T47D (cell line): ENCODE measurements at regions not wholly inside any gene's neighbourhood (a gene's known extent, or its start where the extent isn't known, plus 50 kb on each side); places are given as distances from the start of the nearest gene placed in this dataset.
"Not testable (repeated sequence)": the region's sequence is repeated elsewhere in the genome, so short reads cannot be mapped to it uniquely, and the experiment has no call there.

Experiments
- DNase-seq, 2 experiments: peaks; one replicate each; pipeline versions ENCODE4 v3.0.0 to v3.0.0-alpha.2; 2011 to 2012; ENCODE audit warnings: low read depth in 1 of 2, low spot score in 1 of 2
- JUND ChIP-seq: IDR thresholded peaks from 2 replicates; pipeline ENCODE4 v1.6.1; 2012; ENCODE audit warnings: low read depth
- in situ Hi-C: cut with HindIII; loops from 2 replicates; pipeline ENCODE4 v1.10.0; 2016; ENCODE audit warnings: low sequenced_read_pairs, low pct_unique_long_range_greater_than_20kb

DNA sequence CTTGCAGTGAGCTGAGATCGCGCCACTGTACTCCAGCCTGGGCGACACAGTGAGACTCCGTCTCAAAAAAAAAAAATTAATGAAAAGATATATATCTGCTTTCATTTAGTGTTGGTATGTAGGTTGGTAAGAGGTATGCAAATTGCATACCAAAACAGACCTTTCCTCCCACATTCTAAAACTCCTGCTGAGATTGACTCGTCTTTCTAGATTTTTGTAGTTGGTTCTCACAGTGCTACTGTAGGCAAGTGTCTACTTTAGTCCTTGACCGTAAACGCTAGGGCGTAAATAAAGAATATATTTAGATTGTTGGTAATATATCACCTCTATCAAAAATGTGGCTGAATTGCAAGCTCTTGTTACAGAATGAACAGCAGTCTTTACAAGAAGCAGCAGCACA is 445.9 kb downstream of the CHSY3 start:
- DNase-seq: peak in 1 of 2 experiments; percentile 31
- TF ChIP-seq JUND: no peak
- in situ Hi-C loops: no loop called here

DNA sequence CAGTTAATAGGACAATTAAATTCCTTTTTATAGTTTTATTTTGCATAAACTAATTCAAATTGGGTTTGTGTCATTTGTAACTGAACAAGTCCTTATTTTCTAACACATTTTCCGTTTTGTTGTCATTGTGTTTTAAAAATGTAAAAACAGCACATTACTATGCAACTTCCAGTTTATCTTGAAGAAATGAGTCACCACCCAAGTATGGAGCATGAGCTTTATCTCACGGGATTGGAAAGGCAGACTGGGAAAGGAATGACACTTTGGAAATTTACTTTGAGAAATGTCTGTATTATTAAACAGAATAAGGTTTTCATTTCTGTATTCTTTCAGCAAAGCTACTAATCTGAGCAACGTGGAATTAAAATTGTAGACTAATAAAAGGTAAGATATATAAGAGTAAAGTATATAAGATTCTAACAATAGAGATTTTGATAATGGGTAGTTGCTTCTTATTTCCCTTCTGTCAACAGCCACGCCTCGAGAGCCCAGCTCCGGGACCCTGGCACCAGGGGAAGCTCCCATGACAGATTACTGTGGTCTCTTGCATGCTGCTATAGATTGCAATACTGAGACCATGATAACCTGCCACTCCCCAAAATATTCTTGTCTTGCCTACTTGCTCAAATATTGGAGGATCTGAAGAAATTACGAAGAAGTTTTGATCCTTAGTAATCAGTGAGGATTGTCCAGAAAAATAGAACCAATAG is 433.1 kb downstream of the CHSY3 start:
- DNase-seq: no peak
- no peak for TF ChIP-seq JUND
- in situ Hi-C loops: no loop called here

DNA sequence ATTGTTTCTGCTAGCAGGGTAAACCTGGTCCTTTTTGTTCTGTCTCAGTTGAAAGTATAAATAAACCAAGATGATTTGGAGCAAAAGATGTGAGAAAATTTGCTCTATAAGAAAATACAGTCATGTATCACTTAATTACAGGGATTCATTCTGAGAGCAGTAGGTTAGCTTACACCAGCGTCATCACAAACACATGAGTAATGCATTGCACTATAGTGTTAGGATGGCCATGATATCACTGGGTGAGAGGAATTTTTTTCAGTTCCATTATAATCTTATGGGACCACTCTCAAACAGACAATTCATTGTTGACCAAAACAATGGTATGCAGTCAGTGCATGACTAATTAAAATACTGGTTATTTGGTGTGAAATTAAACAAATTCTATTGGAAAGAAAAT is 430.9 kb downstream of the CHSY3 start:
- TF ChIP-seq JUND: no peak
- no peak for DNase-seq
- in situ Hi-C loops: no loop called here

DNA sequence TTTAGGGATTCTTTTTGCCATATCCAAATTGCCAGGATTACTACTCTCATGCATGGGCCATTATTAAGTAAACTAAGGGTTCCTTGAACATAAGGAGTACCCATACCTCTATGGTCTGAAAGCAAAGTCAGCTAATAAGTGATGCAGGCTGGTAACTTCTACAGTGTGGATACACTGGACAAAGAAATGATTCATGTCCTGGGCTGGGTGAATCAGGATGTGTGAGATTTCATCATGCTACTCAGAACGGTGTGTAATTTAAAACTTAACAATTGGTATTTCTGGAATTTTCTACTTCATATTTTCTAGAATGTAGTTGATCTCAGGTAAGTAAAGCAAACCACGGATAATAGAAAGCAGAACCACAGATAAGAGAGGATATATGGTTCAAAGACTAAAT is 428.8 kb downstream of the CHSY3 start:
- in situ Hi-C loops: no loop called here
- no peak for DNase-seq
- no peak for TF ChIP-seq JUND

DNA sequence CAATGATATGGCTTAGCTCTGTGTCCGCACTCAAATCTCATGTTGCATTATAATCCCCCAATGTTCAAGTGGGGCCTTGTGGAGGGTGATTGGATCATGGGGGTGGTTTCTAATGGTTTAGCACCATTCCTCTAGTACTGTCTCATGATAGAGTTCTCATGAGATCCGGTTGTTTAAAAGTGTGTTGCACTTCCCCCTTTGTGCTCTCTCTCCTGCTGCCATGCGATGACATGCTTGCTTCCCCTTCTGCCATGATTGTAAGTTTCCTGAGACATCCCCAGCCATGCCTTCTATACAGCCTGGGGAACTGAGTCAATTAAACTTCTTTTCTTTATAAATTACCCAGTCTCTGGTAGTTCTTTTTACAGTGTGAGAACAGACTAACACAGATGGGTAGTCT is 427.1 kb downstream of the CHSY3 start:
- no peak for DNase-seq
- TF ChIP-seq JUND: no peak

DNA sequence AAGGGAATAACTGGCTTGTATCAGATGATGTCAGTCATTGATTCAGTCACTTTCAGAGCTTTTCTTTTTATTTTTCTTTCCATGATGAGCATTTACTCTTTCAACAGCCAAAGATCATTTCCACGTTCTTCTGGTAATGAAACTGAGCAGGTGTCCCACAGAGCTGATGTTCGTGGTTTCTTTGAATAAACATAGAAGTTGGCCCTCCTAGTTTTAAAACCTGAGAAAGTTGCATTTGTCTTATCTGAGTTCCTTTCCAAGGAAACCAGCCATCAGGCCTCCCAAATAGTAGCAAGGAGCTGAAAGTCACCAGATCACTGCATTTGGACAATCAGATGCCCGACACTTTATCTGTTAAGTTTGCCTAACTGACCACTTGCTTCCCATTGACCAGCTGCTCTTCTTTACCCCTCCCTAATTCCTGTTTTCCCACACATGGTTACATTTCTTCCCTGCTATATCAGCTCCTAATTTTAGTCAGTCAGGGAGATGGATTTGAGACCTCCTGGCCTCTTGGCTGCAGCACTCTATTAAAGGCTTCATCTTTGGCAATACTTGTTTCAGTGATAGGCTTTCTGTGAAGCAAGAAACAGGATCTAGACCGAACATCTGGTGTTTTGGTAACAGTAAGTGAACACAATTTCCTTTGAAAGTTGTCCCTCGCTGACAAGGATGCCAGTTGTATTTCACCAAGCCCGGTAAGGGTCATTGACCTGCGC is 420.8 kb downstream of the CHSY3 start:
- DNase-seq: no peak
- in situ Hi-C loops: no loop called here
- no peak for TF ChIP-seq JUND

More for the DNA sequence above, 427.1 kb downstream of the CHSY3 start:
- in situ Hi-C loops: no loop called here

DNA sequence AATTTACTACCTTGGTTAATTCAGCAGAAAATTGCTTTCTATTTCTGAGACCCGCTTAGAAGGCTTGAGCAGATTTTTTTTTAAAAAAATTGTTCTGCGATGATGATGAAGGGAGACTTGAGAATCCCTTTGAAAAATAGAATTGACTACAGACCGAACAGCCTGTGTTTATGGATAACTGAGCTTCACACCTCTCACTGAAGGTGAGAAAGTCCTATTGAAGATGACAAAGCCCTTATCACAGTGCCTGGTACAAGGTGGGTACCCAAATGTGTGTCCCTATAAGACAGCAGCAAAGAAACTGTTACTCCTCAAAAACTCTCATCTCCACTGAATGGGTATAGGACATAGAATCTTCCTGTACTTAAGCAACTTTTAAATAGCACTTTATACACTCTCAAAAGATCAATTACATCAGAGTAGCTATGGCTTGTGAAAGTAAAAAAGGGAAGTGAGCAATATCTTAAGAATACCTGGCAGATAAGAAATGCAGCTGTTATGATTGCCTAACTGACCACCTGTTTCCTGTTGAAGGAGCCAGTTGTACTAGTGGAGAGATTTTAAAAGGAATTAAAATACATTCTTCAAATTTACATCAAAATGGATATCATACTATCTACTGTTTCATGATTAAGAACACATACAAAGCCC is 419.7 kb downstream of the CHSY3 start:
- no peak for DNase-seq
- TF ChIP-seq JUND: no peak
- in situ Hi-C loops: no loop called here

DNA sequence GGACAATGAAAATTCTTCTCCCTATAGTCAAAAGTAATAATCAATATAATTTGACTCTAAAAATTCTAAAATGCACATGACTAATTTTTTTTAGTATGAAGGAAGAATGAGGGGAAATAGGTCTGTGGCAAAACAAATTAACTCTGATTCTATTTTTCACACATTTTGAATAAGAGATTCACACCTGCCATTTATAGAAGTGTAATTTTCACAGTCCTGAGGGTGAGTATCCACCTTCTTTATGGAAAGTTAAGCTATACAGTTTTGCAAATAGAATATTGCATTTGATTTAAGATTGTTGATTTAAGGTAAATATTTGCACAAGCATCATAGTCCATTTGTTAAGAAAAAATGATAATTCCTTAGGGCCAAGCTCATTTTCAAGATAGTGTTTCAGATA is 417.7 kb downstream of the CHSY3 start:
- DNase-seq: no peak
- no peak for TF ChIP-seq JUND
- in situ Hi-C loops: no loop called here

DNA sequence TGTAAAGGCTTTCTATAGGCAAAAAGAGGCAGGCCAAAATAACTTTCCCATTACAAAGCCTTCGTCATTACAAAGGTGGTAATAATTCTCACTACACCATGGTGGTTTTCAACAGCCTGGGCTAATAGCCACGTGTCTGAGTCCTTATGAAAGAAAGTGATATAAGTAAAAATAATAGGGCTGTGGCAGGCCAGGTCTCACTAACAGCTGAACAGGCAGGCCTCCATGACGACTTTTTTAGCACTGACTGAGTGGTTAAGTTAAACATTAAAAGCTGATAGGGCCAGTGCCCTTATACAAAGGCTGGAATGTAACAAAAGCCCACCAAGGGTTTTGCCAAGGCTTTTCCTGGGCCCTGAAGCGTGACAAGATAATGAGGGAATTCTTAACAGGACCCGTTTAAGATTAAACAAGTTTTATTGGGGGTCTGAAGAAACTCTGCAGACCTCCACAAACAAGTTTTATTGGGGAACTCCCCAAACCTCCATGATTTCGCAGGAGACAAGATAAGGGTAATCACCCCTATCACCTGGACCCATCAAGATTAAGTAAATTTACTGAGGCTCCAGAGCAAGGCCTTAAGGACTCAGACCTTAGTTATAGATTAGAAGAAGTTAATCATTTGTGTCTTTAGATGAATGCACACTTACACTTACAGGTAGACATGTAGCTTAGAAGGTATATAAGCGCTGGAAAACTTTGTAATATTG is 412.9 kb downstream of the CHSY3 start:
- in situ Hi-C loops: no loop called here
- TF ChIP-seq JUND: no peak
- DNase-seq: no peak

DNA sequence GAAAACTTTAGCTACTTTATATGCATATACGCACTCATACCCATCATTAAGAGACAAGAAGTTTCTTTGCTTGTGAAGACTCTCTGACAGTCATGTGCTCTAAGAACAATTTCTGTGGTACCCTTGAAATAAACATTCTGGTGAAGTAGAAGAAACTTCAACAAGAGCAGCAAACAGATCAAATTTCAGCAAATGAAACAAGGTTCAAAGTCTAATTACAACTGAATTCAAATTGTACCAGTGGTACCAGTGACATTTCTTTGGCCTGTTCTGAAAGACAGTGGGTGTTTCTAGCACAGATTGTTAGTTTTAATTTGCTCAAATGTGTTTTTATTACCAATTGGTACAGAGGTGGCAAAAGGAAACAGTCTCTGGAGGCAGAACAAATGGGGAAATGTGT is 391.0 kb downstream of the CHSY3 start:
- DNase-seq: no peak
- TF ChIP-seq JUND: no peak
- in situ Hi-C loops: no loop called here

DNA sequence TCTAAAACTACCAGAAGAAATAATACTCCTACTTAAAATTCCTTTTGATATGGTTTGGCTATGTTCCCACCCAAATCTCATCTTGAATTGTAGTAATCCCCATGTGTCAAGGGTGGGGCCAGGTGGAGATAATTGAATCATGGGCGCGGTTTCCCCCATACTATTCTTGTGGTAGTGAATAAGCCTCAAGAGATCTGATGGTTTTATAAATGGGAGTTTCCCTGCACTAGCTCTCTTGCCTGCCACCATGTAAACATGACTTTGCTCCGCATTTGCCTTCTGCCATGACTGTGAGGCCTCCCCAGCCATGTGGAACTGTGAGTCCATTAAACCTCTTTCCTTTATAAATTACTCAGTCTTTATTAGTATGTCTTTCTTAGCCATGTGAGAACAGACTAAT is 390.5 kb downstream of the CHSY3 start:
- in situ Hi-C loops, DNase-seq: not testable (repeated sequence)

DNA sequence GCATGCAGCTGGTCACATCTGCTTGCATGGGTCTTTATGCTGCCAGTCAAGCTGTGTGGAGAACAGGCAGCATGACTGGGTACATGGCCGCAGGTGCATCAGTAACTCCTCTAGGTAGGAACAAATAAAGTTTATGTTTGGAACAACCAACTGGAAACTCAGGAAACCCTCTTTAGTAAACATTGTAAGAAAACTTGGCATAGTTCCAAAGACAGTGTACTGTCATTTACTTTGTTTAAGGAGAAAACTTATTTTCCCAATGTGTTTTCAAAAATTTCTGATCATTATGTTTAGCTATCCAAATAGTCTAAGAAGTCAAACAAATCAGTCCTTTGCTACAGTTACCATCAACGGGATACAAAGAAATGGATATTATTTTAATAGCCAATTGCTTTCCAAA is 386.0 kb downstream of the CHSY3 start:
- peak in 1 of 2 experiments; percentile 21 for DNase-seq
- in situ Hi-C loops: no loop called here

More for the DNA sequence above, 386.0 kb downstream of the CHSY3 start:
- TF ChIP-seq JUND: no peak
